MM.1S (cell line): ENCODE measurements at regions not wholly inside any gene's neighbourhood (a gene's known extent, or its start where the extent isn't known, plus 50 kb on each side); places are given as distances from the start of the nearest gene placed in this dataset.

Experiments
- DNase-seq: peaks from one replicate; pipeline ENCODE4 v3.0.0-alpha.2; 2015
- H2AFZ ChIP-seq: fragments of 300-600 bp; sonication (generic); 2 replicates; pipeline ENCODE4 v1.6.0; 2016; ENCODE audit warnings: antibody characterized with exemption, low read length
- H3F3A ChIP-seq: fragments of 300-600 bp; sonication (generic); 2 replicates; pipeline ENCODE4 v1.6.1; 2016; ENCODE audit warnings: mild to moderate bottlenecking, antibody characterized with exemption, low read length, moderate library complexity, mixed read lengths; ENCODE audit not compliant: insufficient read depth
- H3K27ac ChIP-seq: fragments of 300-600 bp; sonication (generic); 2 replicates; pipeline ENCODE4 v1.5.1; 2016; ENCODE audit warnings: mild to moderate bottlenecking, low read length
- H3K27me3 ChIP-seq: fragments of 300-600 bp; sonication (generic); replicated peaks from 2 replicates; pipeline ENCODE4 v1.6.0; 2016; ENCODE audit warnings: low read length; ENCODE audit not compliant: insufficient read depth
- H3K36me3 ChIP-seq: fragments of 300-600 bp; sonication (generic); replicated peaks from 2 replicates; pipeline ENCODE4 v1.6.1; 2016; ENCODE audit warnings: mild to moderate bottlenecking, low read length, mixed read lengths; ENCODE audit not compliant: insufficient read depth
- H3K4me1 ChIP-seq: fragments of 300-600 bp; sonication (generic); 2 replicates; pipeline ENCODE4 v1.6.1; 2016; ENCODE audit warnings: low read length, mixed read lengths
- H3K4me2 ChIP-seq: fragments of 300-600 bp; sonication (generic); 2 replicates; pipeline ENCODE4 v1.6.0; 2016; ENCODE audit warnings: low read depth, low read length
- H3K4me3 ChIP-seq: fragments of 300-600 bp; sonication (generic); 2 replicates; pipeline ENCODE4 v1.5.1; 2016; ENCODE audit warnings: low read length, mixed read lengths
- H3K79me2 ChIP-seq: fragments of 300-600 bp; sonication (generic); 2 replicates; pipeline ENCODE4 v1.6.1; 2016; ENCODE audit warnings: mixed run types, low read length, mixed read lengths
- H3K9ac ChIP-seq: fragments of 300-600 bp; sonication (generic); 2 replicates; pipeline ENCODE4 v1.6.1; 2016; ENCODE audit warnings: low read length, mixed read lengths
- H3K9me2 ChIP-seq: fragments of 300-600 bp; sonication (generic); replicated peaks from 2 replicates; pipeline ENCODE4 v1.6.1; 2016; ENCODE audit warnings: mild to moderate bottlenecking, low read length, mixed read lengths; ENCODE audit not compliant: insufficient read depth
- H3K9me3 ChIP-seq: fragments of 300-600 bp; sonication (generic); replicated peaks from 2 replicates; pipeline ENCODE4 v1.6.1; 2016; ENCODE audit warnings: mild to moderate bottlenecking, low read length, mixed read lengths; ENCODE audit not compliant: insufficient read depth
- H4K20me1 ChIP-seq: fragments of 300-600 bp; sonication (generic); 2 replicates; pipeline ENCODE4 v1.6.1; 2016; ENCODE audit warnings: mild to moderate bottlenecking, low read length, moderate library complexity, mixed read lengths; ENCODE audit not compliant: insufficient read depth
- EZH2 ChIP-seq: fragments of 300-600 bp; sonication (generic); optimal IDR thresholded peaks from 2 replicates; pipeline ENCODE3; 2017; ENCODE audit warnings: low read depth, mild to moderate bottlenecking, antibody characterized with exemption, low read length, mixed read lengths
- EZH2phosphoT487 ChIP-seq: fragments of 300-600 bp; sonication (generic); IDR thresholded peaks from 2 replicates; pipeline ENCODE4 v1.6.1; 2018; ENCODE audit warnings: antibody characterized with exemption, low read length
- TF ChIP-seq, protein P1 (sequence below): fragments of 300-600 bp; sonication (generic); IDR thresholded peaks from 2 replicates; pipeline ENCODE4 v1.5.1; 2016; ENCODE audit warnings: antibody characterized with exemption, low read length, mixed read lengths

DNA sequence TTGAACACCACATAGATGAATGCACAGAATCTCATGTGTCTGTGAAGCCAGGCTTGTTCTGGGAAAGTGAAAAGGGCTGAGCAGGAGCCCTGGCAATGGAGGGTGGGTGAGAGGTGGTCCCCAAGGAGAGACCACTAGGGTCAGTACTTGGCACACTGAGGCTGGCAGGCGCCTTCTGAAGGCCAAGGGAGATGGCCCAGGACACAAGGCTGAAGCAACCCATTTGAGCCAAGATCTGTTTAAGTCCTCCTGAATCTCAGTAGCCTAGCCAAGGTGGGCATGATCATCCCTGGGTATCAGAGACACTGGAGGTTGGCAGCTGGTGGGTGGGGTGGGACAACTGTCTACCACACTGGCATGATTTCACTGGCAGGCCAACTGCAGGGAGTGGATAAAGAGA, 1741.2 kb downstream of the TP53TG3F start:
- no peak overlapping the region for H3K4me2 ChIP-seq
- no peak for DNase-seq
- TF ChIP-seq EZH2phosphoT487 (no peak), EZH2 (no peak)
- TF ChIP-seq, protein P1, sequence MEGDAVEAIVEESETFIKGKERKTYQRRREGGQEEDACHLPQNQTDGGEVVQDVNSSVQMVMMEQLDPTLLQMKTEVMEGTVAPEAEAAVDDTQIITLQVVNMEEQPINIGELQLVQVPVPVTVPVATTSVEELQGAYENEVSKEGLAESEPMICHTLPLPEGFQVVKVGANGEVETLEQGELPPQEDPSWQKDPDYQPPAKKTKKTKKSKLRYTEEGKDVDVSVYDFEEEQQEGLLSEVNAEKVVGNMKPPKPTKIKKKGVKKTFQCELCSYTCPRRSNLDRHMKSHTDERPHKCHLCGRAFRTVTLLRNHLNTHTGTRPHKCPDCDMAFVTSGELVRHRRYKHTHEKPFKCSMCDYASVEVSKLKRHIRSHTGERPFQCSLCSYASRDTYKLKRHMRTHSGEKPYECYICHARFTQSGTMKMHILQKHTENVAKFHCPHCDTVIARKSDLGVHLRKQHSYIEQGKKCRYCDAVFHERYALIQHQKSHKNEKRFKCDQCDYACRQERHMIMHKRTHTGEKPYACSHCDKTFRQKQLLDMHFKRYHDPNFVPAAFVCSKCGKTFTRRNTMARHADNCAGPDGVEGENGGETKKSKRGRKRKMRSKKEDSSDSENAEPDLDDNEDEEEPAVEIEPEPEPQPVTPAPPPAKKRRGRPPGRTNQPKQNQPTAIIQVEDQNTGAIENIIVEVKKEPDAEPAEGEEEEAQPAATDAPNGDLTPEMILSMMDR, result no peak

DNA sequence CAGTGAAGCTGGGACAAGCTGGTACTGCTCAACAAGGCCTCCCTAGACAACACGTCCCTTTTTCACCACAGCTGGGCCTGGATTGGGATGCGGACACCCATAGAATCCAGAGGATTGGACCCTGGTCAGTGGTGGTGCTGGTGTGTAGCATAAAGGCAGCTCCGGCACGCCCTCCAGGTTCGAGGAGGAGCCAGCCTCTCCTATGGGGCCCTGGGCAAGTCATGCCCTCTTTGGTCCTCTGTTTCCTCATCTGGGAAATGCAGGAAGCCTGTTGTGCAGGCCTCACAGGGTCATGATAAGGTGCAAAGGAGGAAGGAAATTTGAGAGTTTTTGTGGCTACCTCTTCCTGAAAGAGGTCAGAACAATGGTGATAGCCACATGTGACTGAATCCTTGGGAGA, 1741.7 kb downstream of the TP53TG3F start:
- no peak overlapping the region for H3K4me2 ChIP-seq
- H3K4me1 ChIP-seq, result no peaks in the 10 kb centered on the region
- no peak overlapping the region for H3K4me3 ChIP-seq
- H3K79me2 ChIP-seq, result no peaks in the 10 kb centered on the region
- no peaks in the 10 kb centered on the region for H3K36me3 ChIP-seq
- H2AFZ ChIP-seq, result no peak overlapping the region
- no peaks in the 10 kb centered on the region for H3K9me3 ChIP-seq
- TF ChIP-seq, protein P1, result no peak
- TF ChIP-seq EZH2phosphoT487, result no peak
- no peak for TF ChIP-seq EZH2
- H3K9ac ChIP-seq, result no peak overlapping the region
- no peak overlapping the region for H3K27ac ChIP-seq
- no peaks in the 10 kb centered on the region for H4K20me1 ChIP-seq
- H3K27me3 ChIP-seq, result no peaks in the 10 kb centered on the region
- no peaks in the 10 kb centered on the region for H3K9me2 ChIP-seq
- no peak for DNase-seq
- H3F3A ChIP-seq, result no peaks in the 10 kb centered on the region

More for the DNA sequence above, 1741.2 kb downstream of the TP53TG3F start:
- Histone ChIP-seq H3K9me3 (no peaks in the 10 kb centered on the region), H3K79me2 (no peaks in the 10 kb centered on the region), H2AFZ (no peak overlapping the region), H3K4me1 (no peaks in the 10 kb centered on the region), H3K27ac (no peak overlapping the region), H3K36me3 (no peaks in the 10 kb centered on the region), H3K9me2 (no peaks in the 10 kb centered on the region), H3K27me3 (no peaks in the 10 kb centered on the region), H3F3A (no peaks in the 10 kb centered on the region), H3K9ac (no peak overlapping the region), H4K20me1 (no peaks in the 10 kb centered on the region), H3K4me3 (no peak overlapping the region)

DNA sequence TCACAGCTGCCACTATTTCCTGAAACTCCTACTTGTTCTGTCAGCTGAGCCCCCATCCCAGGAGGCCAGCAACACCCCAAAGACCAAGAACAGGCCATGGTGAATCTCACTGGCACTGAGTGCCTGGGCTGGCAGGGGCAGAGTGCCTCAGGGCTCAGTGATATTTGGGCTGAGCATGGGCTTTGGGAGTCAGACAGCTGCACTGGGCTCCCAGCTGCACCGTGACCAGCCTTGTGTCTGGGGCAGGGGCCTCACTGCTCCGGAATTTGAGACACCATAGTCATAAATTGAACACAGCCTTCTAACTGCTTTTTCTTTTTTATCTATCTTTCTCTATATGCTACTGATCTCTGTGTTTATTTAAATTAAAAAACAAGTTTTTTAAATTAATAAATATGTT, 1744.2 kb downstream of the TP53TG3F start:
- DNase-seq, result no peak
- H3K79me2 ChIP-seq, result no peaks in the 10 kb centered on the region
- no peaks in the 10 kb centered on the region for H3K9me2 ChIP-seq
- H4K20me1 ChIP-seq, result no peaks in the 10 kb centered on the region
- no peaks in the 10 kb centered on the region for H3K27me3 ChIP-seq
- no peak overlapping the region for H3K9ac ChIP-seq
- H3K4me2 ChIP-seq, result no peak overlapping the region
- H3K4me3 ChIP-seq, result no peak overlapping the region
- no peak overlapping the region for H2AFZ ChIP-seq
- no peaks in the 10 kb centered on the region for H3F3A ChIP-seq
- no peaks in the 10 kb centered on the region for H3K9me3 ChIP-seq
- no peak overlapping the region for H3K27ac ChIP-seq
- no peak for TF ChIP-seq EZH2
- TF ChIP-seq, protein P1, result no peak
- TF ChIP-seq EZH2phosphoT487, result no peak
- no peaks in the 10 kb centered on the region for H3K4me1 ChIP-seq
- no peaks in the 10 kb centered on the region for H3K36me3 ChIP-seq
